Activated CD8-positive, alpha-beta T cell treated with anti-CD3 and anti-CD28 coated beads, Interleukin-2, amount 10 ng/mL, durations not matched to agents 7 days and 5 days (primary cell): ENCODE measurements at regions not wholly inside any gene's neighbourhood (a gene's known extent, or its start where the extent isn't known, plus 50 kb on each side); places are given as distances from the start of the nearest gene placed in this dataset.

Experiments used
- ATAC-seq: fragments of 150-1000 bp; cut with Tn5 transposase; one replicate; pipeline ENCODE4 v1.10.0; 2021; ENCODE audit warnings: moderate library complexity
- CTCF ChIA-PET: fragments of 350-600 bp; sonication (Branson Sonifier 250); formaldehyde crosslinking; loops from one replicate; lab custom pipeline; 2021; ENCODE audit warnings: antibody characterized with exemption; lab: Charles Lee
- POLR2A ChIA-PET: fragments of 350-600 bp; sonication (Branson Sonifier 250); formaldehyde crosslinking; loops from one replicate; lab custom pipeline; 2021; ENCODE audit warnings: antibody characterized with exemption; lab: Charles Lee
- DNase-seq: peaks from one replicate; pipeline ENCODE4 v3.0.0-alpha.2; 2020
- H3K27ac Mint-ChIP-seq: one replicate; pipeline ENCODE4 v1.8.0; 2021; ENCODE audit warnings: mild to moderate bottlenecking, mixed read lengths
- H3K27me3 Mint-ChIP-seq: one replicate; pipeline ENCODE4 v1.8.0; 2021; ENCODE audit warnings: low read depth, mixed read lengths
- H3K36me3 Mint-ChIP-seq: one replicate; pipeline ENCODE4 v1.8.0; 2021; ENCODE audit warnings: low read depth, mixed read lengths
- H3K4me1 Mint-ChIP-seq: one replicate; pipeline ENCODE4 v1.8.0; 2021; ENCODE audit warnings: low read depth, mixed read lengths
- H3K4me3 Mint-ChIP-seq: one replicate; pipeline ENCODE4 v1.8.0; 2021; ENCODE audit warnings: mild to moderate bottlenecking, mixed read lengths
- H3K9me3 Mint-ChIP-seq: one replicate; pipeline ENCODE4 v1.8.0; 2022; ENCODE audit warnings: mixed read lengths; ENCODE audit not compliant: insufficient read depth

DNA sequence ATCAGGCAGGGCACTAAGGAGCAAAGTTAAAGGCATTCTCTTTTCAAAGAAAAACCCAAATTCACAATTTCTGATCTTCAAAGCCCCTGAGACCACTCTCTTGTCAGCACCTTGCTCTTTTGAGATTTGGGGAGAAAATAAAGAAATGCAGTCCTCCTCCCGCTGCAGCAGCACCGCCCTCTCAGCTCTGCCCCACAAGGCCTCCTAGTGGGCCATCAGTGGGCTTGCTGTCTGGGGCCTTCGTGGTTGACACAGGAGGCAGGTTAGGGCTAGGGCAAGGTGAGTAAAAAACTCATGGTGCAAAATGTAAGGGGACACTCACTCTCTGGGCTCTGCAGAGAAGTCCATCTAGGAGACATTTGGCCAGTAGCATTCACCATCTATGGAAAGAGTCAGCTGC is 67.4 kb upstream of the CTTNBP2NL start:
- Mint-ChIP-seq H3K4me1 (no peaks in the 10 kb centered on the region), H3K27ac (no peak overlapping the region), H3K27me3 (peaks cover 29% of the 10 kb centered on the region), H3K4me3 (no peak overlapping the region), H3K36me3 (no peaks in the 10 kb centered on the region), H3K9me3 (no peaks in the 10 kb centered on the region)
- ATAC-seq, result no peak
- ChIA-PET CTCF (no interaction called here), POLR2A (no interaction called here)
- DNase-seq, result no peak

DNA sequence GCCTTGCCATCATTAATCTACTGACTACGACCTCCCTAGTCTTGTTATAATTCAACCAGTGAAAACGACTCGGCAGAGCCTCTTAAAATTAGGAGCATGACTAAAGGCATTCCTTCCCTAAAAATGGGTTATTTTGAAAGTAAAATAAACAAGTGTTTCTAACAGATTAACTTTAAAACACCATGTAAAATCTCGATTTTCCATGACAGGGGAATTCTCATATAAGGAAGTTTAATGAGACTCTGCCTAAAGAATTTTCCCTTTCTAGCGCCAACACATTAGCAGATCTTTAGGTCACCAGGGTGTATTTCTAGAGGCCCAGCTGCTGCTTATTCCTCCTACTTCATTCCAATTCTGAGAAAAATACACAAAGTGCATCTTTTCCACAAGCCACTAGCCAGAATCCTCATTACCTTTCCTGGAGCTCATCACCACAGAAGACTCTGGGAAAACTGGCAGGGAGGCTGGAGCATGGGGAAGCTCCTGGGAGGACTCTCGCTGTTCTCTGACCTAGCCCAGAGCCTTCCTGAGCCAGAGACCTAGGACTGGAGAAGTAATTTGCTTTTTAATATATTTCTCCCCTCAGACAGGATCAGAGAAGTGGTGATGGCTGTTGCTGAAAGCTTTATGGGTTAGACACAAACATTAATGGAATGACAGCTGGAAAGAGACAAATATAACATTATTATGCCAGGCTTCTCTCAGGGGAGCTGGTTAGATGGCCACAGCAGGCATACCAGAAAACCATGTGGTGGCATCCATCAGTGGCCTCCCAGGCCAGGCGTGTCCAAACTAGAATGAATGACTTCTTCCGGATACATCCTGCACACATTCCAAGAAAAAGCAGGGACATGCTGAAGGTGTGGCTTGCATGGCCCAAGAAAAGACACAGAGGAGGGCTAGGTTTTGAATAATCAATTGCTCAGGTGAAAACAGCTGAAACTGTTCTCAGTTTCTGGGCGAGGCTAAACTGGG is 63.6 kb upstream of the CTTNBP2NL start:
- Mint-ChIP-seq H3K27me3 (peaks cover 28% of the 10 kb centered on the region), H3K36me3 (no peaks in the 10 kb centered on the region), H3K4me3 (no peak overlapping the region), H3K9me3 (no peaks in the 10 kb centered on the region), H3K4me1 (peaks cover 7% of the 10 kb centered on the region), H3K27ac (no peak overlapping the region)
- ATAC-seq (no peak), DNase-seq (no peak)
- CTCF ChIA-PET, result interaction anchor here (1.8 kb wide), 1 partner anchor 26 kb away, joined by 5 read pairs; no protein-coding TSS in a partner anchor
- POLR2A ChIA-PET, result no interaction called here

GRCh38 chr1:112335351-112335750 is 60.7 kb upstream of the CTTNBP2NL start:
- Mint-ChIP-seq H3K36me3 (no peaks in the 10 kb centered on the region), H3K27me3 (peaks cover 22% of the 10 kb centered on the region), H3K9me3 (no peaks in the 10 kb centered on the region), H3K4me1 (peaks cover 7% of the 10 kb centered on the region), H3K27ac (no peak overlapping the region), H3K4me3 (no peak overlapping the region)
- DNase-seq (no peak), ATAC-seq (no peak)
- POLR2A ChIA-PET, result no interaction called here
- CTCF ChIA-PET, result interaction anchor here (1.1 to 2.4 kb wide), 2 partner anchors 10 to 56 kb away, joined by 3 to 8 read pairs; no protein-coding TSS in a partner anchor

DNA sequence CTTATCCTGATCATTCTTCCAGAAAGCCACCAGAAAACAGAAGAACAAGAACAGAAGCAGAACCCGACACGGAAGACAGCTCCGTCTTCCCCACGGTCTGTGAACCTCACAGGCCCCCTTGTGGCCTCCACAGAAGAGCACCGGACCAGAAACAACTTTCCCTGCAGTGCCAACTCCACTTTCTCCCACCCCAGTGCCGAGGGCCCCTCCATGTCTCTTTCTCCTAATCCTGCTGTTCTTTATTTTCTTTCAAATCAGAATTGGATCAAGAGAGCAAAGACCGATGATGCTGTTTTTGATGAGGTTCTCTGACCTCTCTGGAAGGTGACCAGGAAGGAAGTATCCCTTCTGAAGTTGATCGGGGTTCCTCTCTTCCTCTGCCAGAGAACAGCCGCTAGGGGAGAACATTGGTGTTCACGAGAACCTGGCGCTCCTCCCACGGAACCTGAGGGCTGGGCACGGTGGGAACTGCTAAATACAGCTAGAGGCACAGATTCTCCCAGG is 58.9 kb upstream of the CTTNBP2NL start:
- POLR2A ChIA-PET, result no interaction called here
- Mint-ChIP-seq H3K27me3 (peaks cover 25% of the 10 kb centered on the region), H3K9me3 (no peaks in the 10 kb centered on the region), H3K36me3 (no peaks in the 10 kb centered on the region), H3K4me1 (peaks cover 7% of the 10 kb centered on the region), H3K4me3 (peak overlapping the region; percentile 1), H3K27ac (no peak overlapping the region)
- peak; percentile 39 for ATAC-seq
- peak; percentile 35 for DNase-seq
- CTCF ChIA-PET, result interaction anchor here (0.7 to 2.4 kb wide), 8 partner anchors 8 to 208 kb away, joined by 3 to 8 read pairs (median 4); no protein-coding TSS in a partner anchor

DNA sequence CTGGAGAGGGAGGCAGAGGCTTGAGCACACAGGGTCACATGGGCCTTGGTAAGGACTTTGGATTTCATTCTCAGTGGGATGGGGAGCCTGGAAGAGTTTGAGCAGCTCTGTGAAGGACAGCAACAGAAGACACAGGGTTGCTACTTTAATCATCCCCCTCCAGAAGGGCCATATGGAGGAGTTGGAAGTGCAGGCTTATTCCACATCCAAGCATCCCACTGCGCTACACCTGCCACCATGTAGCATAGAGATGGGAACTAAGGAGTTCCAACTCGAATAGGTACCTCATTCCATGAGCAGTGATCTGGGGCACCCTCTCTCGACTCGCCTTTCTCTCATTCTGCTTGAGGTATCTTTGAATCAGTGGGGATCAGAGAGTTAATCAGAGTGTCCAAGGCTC is 54.0 kb upstream of the CTTNBP2NL start:
- POLR2A ChIA-PET, result no interaction called here
- ATAC-seq, result no peak
- CTCF ChIA-PET, result no interaction called here

DNA sequence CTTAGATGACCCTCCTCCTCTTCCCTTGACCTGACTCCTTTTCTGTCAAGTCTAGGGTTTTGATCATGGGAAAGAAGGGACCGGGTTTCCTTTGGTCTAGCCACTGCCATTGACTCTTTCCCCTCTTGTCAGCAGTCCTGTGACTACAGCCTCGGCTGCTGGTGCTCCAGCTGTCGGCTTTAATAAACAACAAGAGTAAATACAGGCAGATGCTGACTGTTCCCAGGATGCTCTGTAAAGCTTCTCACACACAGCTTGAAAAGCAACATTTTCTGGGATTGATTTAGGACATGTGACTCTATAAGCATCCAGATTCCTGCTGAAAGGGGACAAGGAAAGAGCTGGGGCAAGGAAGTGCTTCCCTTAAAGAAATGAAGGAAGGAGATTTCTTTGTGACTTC is 53.5 kb upstream of the CTTNBP2NL start:
- ATAC-seq (no peak), DNase-seq (no peak)
- Mint-ChIP-seq H3K36me3 (no peaks in the 10 kb centered on the region), H3K9me3 (no peaks in the 10 kb centered on the region), H3K4me3 (no peak overlapping the region), H3K4me1 (peaks cover 16% of the 10 kb centered on the region), H3K27me3 (peaks cover 15% of the 10 kb centered on the region), H3K27ac (no peak overlapping the region)
- POLR2A ChIA-PET, result no interaction called here
- CTCF ChIA-PET, result interaction anchor here (0.8 to 1.4 kb wide), 2 partner anchors 15 to 44 kb away, joined by 3 to 4 read pairs; no protein-coding TSS in a partner anchor

More for the DNA sequence above, 54.0 kb upstream of the CTTNBP2NL start:
- Mint-ChIP-seq H3K9me3 (no peaks in the 10 kb centered on the region), H3K36me3 (no peaks in the 10 kb centered on the region), H3K4me3 (no peak overlapping the region), H3K27ac (no peak overlapping the region), H3K27me3 (peaks cover 18% of the 10 kb centered on the region), H3K4me1 (peaks cover 19% of the 10 kb centered on the region)
- no peak for DNase-seq

DNA sequence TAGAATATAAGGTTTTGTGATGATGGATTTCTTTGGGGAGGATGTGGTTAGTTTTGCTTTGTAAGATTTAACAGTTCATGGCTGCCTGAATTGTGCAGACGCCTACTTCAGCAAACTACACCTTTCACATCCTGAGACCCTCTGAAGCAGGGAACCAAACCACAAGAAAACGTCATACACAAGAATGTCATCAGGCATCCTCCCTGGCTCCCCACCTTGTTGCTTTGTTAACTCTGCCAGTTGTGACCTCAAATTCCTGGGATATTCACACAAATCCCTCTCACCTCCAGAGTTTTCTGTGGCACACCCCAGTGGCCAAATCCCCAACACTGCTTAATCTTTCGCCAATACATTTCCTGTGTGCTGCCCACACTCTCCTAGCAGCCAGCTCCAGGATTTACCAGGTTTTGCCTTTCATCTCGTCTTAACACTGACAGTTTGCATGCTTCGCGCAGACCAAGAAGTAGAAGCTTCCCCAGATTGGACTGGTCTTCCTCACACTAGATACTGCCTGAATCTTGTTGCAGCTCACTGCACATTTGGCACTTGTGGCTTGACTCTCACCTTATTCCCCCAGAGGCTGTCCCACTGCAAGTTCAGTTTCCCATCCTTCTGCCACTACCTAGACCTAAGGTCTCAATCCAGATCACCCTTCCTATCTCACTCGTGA is 51.1 kb upstream of the CTTNBP2NL start:
- DNase-seq (peak; percentile 53), ATAC-seq (peak; percentile 84)
- Mint-ChIP-seq H3K4me1 (peaks cover 16% of the 10 kb centered on the region), H3K4me3 (peak overlapping the region; percentile 34), H3K36me3 (no peaks in the 10 kb centered on the region), H3K27me3 (peaks cover 15% of the 10 kb centered on the region), H3K27ac (peak overlapping the region; percentile 78), H3K9me3 (no peaks in the 10 kb centered on the region)
- CTCF ChIA-PET, result interaction anchor here (1.1 to 1.7 kb wide), 3 partner anchors 8 to 371 kb away, joined by 3 to 8 read pairs (median 5); no protein-coding TSS in a partner anchor
- POLR2A ChIA-PET, result no interaction called here
